ENCODE measurements at regions not wholly inside any gene's neighbourhood (a gene's known extent, or its start where the extent isn't known, plus 50 kb on each side); places are given as distances from the start of the nearest gene placed in this dataset.

- Histone ChIP-seq H3K9me3 (no peaks in the 10 kb centered on the region; the same call in 1 of the 2 replicates), H3K4me1 (no peaks in the 10 kb centered on the region), H3K36me3 (no peaks in the 10 kb centered on the region), H3K4me3 (ENCODE audit: low read depth, low read length) (no peak overlapping the region), H3K27me3 (no peaks in the 10 kb centered on the region; the same call in 1 of the 2 replicates)
- DNase-seq = peak; percentile 5
- no peak for TF ChIP-seq CTCF (IDR thresholded peaks at IDR 0.05; ENCODE audit: low read depth, low read length)
Measured at GRCh38 chr9:135230817-135231520, 143.5 kb downstream of the OLFM1 start.

- TF ChIP-seq CTCF (IDR thresholded peaks at IDR 0.05; ENCODE audit: low read depth, low read length) = no peak
- H3K36me3 ChIP-seq = no peaks in the 10 kb centered on the region
- no peaks in the 10 kb centered on the region for H3K4me1 ChIP-seq
- H3K4me3 ChIP-seq (ENCODE audit: low read depth, low read length) = no peak overlapping the region
- no peaks in the 10 kb centered on the region; the same call in 1 of the 2 replicates for H3K9me3 ChIP-seq
- peak; percentile 2 for DNase-seq
- H3K27me3 ChIP-seq = no peaks in the 10 kb centered on the region; the same call in 1 of the 2 replicates
Measured at GRCh38 chr9:135239100-135239768, 151.8 kb downstream of the OLFM1 start.

GRCh38 chr9:135239769-135240141 is 152.3 kb downstream of the OLFM1 start:
- peak; percentile 3 for DNase-seq
- TF ChIP-seq CTCF (IDR thresholded peaks at IDR 0.05; ENCODE audit: low read depth, low read length) = no peak
- H3K9me3 ChIP-seq = no peaks in the 10 kb centered on the region; the same call in 1 of the 2 replicates
- H3K27me3 ChIP-seq = no peaks in the 10 kb centered on the region
- H3K36me3 ChIP-seq = no peaks in the 10 kb centered on the region
- H3K4me1 ChIP-seq = no peaks in the 10 kb centered on the region
- no peak overlapping the region for H3K4me3 ChIP-seq (ENCODE audit: low read depth, low read length)

- Histone ChIP-seq H3K4me1 (no peaks in the 10 kb centered on the region), H3K4me3 (ENCODE audit: low read depth, low read length) (no peak overlapping the region), H3K27me3 (no peaks in the 10 kb centered on the region), H3K9me3 (no peaks in the 10 kb centered on the region), H3K36me3 (no peaks in the 10 kb centered on the region)
- TF ChIP-seq CTCF (IDR thresholded peaks at IDR 0.05; ENCODE audit: low read depth, low read length) = no peak
- DNase-seq = no peak
Measured at GRCh38 chr9:135240222-135240621, 152.8 kb downstream of the OLFM1 start.

- Histone ChIP-seq H3K9me3 (no peaks in the 10 kb centered on the region), H3K36me3 (no peaks in the 10 kb centered on the region), H3K4me1 (no peaks in the 10 kb centered on the region), H3K27me3 (no peaks in the 10 kb centered on the region), H3K4me3 (ENCODE audit: low read depth, low read length) (no peak overlapping the region)
- peak; percentile 4 for DNase-seq
- no peak for TF ChIP-seq CTCF (IDR thresholded peaks at IDR 0.05; ENCODE audit: low read depth, low read length)
Measured at GRCh38 chr9:135240871-135241311, 153.4 kb downstream of the OLFM1 start.

All from BE2C (cell line).